GM10266 (cell line): ENCODE measurements at regions not wholly inside any gene's neighbourhood (a gene's known extent, or its start where the extent isn't known, plus 50 kb on each side); places are given as distances from the start of the nearest gene placed in this dataset.
"Not testable (repeated sequence)": the region's sequence is repeated elsewhere in the genome, so short reads cannot be mapped to it uniquely, and the experiment has no call there.

Source experiments
- DNase-seq: peaks from one replicate; pipeline ENCODE4 v3.0.0; 2012; ENCODE audit errors: extremely low spot score
- CTCF ChIP-seq: IDR thresholded peaks from 2 replicates; pipeline ENCODE4 v1.5.1; 2012; ENCODE audit warnings: mild to moderate bottlenecking, low read depth; ENCODE audit not compliant: control insufficient read depth, insufficient read depth; ENCODE audit errors: missing control alignments

DNA sequence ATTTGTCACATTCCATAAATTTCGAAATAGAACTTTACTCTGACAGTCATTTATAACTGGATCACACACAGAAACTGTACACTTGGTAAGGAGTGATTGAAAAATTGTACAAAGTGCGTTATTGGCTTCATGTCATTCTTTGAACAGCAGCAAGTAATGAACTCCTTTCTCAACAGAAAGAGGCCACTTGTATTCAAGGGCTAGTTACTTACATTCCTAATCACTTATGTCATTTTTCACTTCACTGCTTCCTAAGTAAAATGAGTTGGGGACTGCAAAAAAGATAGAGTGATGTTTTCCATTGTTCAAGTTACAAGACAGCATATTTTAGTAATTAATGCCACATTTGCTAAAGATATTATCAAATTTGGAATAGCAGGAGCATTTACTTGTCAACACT lies 893.2 kb downstream of the DTWD2 start:
- no peak for TF ChIP-seq CTCF
- no peak for DNase-seq

DNA sequence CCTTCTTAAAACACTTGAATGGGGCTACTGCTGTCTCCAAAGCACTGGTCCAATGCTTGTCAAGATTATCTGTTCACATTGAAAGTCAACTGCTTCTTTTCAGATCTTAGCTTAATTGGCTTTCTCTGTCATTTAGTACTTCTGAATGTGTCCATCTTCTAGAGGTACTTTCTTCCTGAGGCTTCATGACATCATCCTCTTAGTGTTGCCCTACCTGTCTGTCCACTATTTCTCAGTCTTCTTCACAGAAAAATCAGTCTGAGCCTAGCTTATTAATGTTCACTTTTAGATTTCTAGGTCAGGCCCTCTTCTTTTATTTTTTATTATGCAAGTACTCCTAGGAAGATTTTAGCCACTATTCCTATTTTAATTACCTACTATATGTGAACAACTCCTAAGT lies 899.9 kb downstream of the DTWD2 start:
- DNase-seq, result no peak

GRCh38 chr5:118076490-118076889 lies 911.9 kb downstream of the DTWD2 start:
- no peak for DNase-seq
- no peak for TF ChIP-seq CTCF

More for the DNA sequence above, 899.9 kb downstream of the DTWD2 start:
- TF ChIP-seq CTCF, result no peak

GRCh38 chr5:118070041-118070440 lies 918.3 kb downstream of the DTWD2 start:
- no peak for TF ChIP-seq CTCF
- no peak for DNase-seq

- DNase-seq, result no peak
- no peak for TF ChIP-seq CTCF
Observed at GRCh38 chr5:118069452-118069851, 918.9 kb downstream of the DTWD2 start.

GRCh38 chr5:118068886-118069285 lies 919.5 kb downstream of the DTWD2 start:
- DNase-seq, result no peak
- no peak for TF ChIP-seq CTCF

- DNase-seq, result not testable (repeated sequence)
Observed at GRCh38 chr5:118063836-118064235, 924.5 kb downstream of the DTWD2 start.

- no peak for DNase-seq
- no peak for TF ChIP-seq CTCF
Observed at GRCh38 chr5:118060833-118061232, 927.5 kb downstream of the DTWD2 start.
